GM12891 (cell line): ENCODE measurements at regions not wholly inside any gene's neighbourhood (a gene's known extent, or its start where the extent isn't known, plus 50 kb on each side); places are given as distances from the start of the nearest gene placed in this dataset.
"Not testable (repeated sequence)": the region's sequence is repeated elsewhere in the genome, so short reads cannot be mapped to it uniquely, and the experiment has no call there.

Source experiments
- DNase-seq: peaks from one replicate; pipeline ENCODE4 v3.0.0; 2011; ENCODE audit warnings: low spot score; ENCODE audit not compliant: insufficient read length
- FAIRE-seq: peaks from 2 replicates; lab custom pipeline; 2011; peaks lifted over from hg19 to GRCh38; lab: Jason Lieb, UNC
- PAX5 ChIP-seq: IDR thresholded peaks from 2 replicates; pipeline ENCODE4 v1.6.1; 2011; ENCODE audit warnings: low read length, moderate library complexity, mild to moderate bottlenecking; ENCODE audit not compliant: insufficient read depth, severe bottlenecking
- POLR2A ChIP-seq: IDR thresholded peaks from 2 replicates; pipeline ENCODE4 v1.6.1; 2011; ENCODE audit warnings: low read depth, low read length, control low read depth
- POLR2AphosphoS5 ChIP-seq: IDR thresholded peaks from 2 replicates; pipeline ENCODE4 v1.6.1; 2011; ENCODE audit warnings: low read depth, low read length, control low read depth
- POU2F2 ChIP-seq: IDR thresholded peaks from 2 replicates; pipeline ENCODE4 v1.6.1; 2011; ENCODE audit warnings: low read depth, mild to moderate bottlenecking, control low read depth, low read length, moderate library complexity
- SPI1 ChIP-seq: IDR thresholded peaks from 2 replicates; pipeline ENCODE4 v1.6.1; 2011; ENCODE audit warnings: low read depth, low read length, control low read depth
- TAF1 ChIP-seq: IDR thresholded peaks from 2 replicates; pipeline ENCODE4 v1.6.1; 2011; ENCODE audit warnings: low read depth, low read length, control low read depth

GRCh38 chr14:48703728-48704467, 882.3 kb downstream of the RPS29 start:
- DNase-seq (no peak), FAIRE-seq (no peak)
- no peak for TF ChIP-seq POLR2A
- TF ChIP-seq POLR2AphosphoS5, result no peak
- no peak for TF ChIP-seq TAF1
- no peak for TF ChIP-seq PAX5
- no peak for TF ChIP-seq POU2F2
- no peak for TF ChIP-seq SPI1

GRCh38 chr14:48697362-48697761, 888.8 kb downstream of the RPS29 start:
- not testable (repeated sequence) for FAIRE-seq

GRCh38 chr14:48693793-48694192, 892.4 kb downstream of the RPS29 start:
- DNase-seq (no peak), FAIRE-seq (no peak)
- no peak for TF ChIP-seq TAF1
- no peak for TF ChIP-seq POLR2A
- no peak for TF ChIP-seq POU2F2
- TF ChIP-seq PAX5, result no peak
- TF ChIP-seq POLR2AphosphoS5, result no peak
- TF ChIP-seq SPI1, result no peak

More at GRCh38 chr14:48697362-48697761, 888.8 kb downstream of the RPS29 start:
- DNase-seq, result not testable (repeated sequence)

DNA sequence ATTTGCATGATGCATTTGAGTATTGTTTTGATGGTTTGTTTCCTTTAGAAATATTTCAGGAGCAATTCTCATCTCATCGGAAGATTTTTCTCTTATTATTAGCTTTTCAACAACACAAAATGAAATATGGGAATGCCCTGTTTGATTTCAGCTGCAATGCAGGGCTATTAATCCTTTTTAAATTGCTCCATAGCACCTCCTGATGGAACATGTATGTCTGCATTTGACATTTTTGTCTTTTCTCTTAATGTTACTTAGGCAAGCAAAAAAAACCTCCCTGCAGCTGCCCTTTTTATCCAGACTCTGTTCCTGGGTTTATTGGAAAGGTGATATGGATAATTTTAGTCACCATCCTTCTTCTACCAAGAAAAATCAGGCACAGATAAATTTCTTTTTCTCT, 895.8 kb downstream of the RPS29 start:
- DNase-seq, result no peak
- TF ChIP-seq POU2F2, result no peak
- no peak for TF ChIP-seq SPI1
- no peak for TF ChIP-seq TAF1
- TF ChIP-seq POLR2A, result no peak
- TF ChIP-seq PAX5, result no peak
- TF ChIP-seq POLR2AphosphoS5, result no peak
- no peak for FAIRE-seq

GRCh38 chr14:48686650-48687049, 899.5 kb downstream of the RPS29 start:
- FAIRE-seq (no peak), DNase-seq (no peak)
- no peak for TF ChIP-seq POLR2A
- no peak for TF ChIP-seq POLR2AphosphoS5
- no peak for TF ChIP-seq TAF1
- no peak for TF ChIP-seq POU2F2
- no peak for TF ChIP-seq PAX5
- no peak for TF ChIP-seq SPI1

GRCh38 chr14:48672506-48672905, 913.7 kb downstream of the RPS29 start:
- no peak for TF ChIP-seq PAX5
- TF ChIP-seq SPI1, result no peak
- no peak for TF ChIP-seq POU2F2
- no peak for TF ChIP-seq POLR2AphosphoS5
- no peak for TF ChIP-seq TAF1
- no peak for TF ChIP-seq POLR2A
- DNase-seq (no peak), FAIRE-seq (no peak)

DNA sequence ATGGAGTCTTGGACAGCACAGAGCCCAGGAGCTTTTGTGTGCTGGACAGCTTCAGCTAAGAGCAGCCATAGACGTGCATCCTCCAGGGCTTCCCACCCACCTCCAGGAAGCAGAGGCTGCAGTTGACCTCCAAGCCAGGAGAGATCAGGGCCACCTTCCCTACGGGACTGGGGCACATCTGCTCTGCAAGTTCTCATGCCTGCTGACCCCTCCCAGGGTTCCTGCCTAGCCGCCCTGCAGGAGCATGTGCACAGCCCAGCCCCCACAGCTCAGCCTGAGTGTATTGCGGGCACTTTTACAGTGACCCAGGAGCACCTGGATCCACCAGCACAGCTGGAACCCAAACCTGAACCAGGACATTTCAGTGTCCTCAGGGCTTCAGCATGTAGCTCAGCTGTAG, 915.2 kb downstream of the RPS29 start:
- TF ChIP-seq PAX5 (no peak), POLR2AphosphoS5 (no peak), SPI1 (no peak), POLR2A (no peak), POU2F2 (no peak), TAF1 (no peak)
- DNase-seq (no peak), FAIRE-seq (no peak)

- no peak for FAIRE-seq
- DNase-seq, result no peak
- no peak for TF ChIP-seq POU2F2
- TF ChIP-seq PAX5, result no peak
- no peak for TF ChIP-seq POLR2AphosphoS5
- TF ChIP-seq POLR2A, result no peak
- no peak for TF ChIP-seq TAF1
- no peak for TF ChIP-seq SPI1
These were observed 920.9 kb downstream of the RPS29 start for GRCh38 chr14:48665077-48665784.

GRCh38 chr14:48643241-48643640, 942.9 kb downstream of the RPS29 start:
- no peak for DNase-seq
- no peak for FAIRE-seq
- no peak for TF ChIP-seq SPI1
- no peak for TF ChIP-seq POU2F2
- TF ChIP-seq POLR2AphosphoS5, result no peak
- no peak for TF ChIP-seq TAF1

DNA sequence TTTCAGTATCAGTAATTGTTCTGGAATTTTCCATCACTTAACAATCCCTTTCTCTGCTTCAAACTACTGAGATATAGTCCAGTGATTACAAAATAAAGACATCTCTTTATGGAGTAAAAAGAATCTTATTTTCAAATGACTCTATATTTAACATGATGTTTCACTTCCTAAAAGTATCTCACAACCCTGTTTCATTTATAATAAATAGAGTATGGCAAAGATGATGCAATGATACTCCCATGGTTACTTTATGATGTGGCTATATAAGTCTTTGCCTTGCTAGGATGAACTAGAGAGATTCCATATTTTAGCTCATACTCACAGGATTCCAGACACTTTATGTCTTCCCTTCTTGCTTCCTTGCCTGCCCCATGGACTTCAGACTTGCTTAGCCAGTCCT, 953.5 kb upstream of the MDGA2 start:
- no peak for FAIRE-seq
- no peak for DNase-seq
- TF ChIP-seq POU2F2 (no peak), POLR2A (no peak), PAX5 (no peak), POLR2AphosphoS5 (no peak), SPI1 (no peak), TAF1 (no peak)

- no peak for DNase-seq
- no peak for FAIRE-seq
- TF ChIP-seq PAX5, result no peak
- TF ChIP-seq POU2F2, result no peak
- TF ChIP-seq TAF1, result no peak
- no peak for TF ChIP-seq SPI1
- TF ChIP-seq POLR2A, result no peak
- TF ChIP-seq POLR2AphosphoS5, result no peak
These were observed 947.6 kb upstream of the MDGA2 start for GRCh38 chr14:48622980-48623379.
